PC-9 (cell line): ENCODE measurements at regions not wholly inside any gene's neighbourhood (a gene's known extent, or its start where the extent isn't known, plus 50 kb on each side); places are given as distances from the start of the nearest gene placed in this dataset.

Source experiments
- BruUV-seq: library from RNA; stranded (reverse); fragments of 400-500 nt; replicated peaks from 2 replicates; lab custom pipeline; 2021; lab: Mats Ljungman, UMichigan
- CTCF ChIA-PET: fragments of 300-600 bp; sonication (Branson Sonifier 250); formaldehyde crosslinking; loops from one replicate; lab custom pipeline; 2022; ENCODE audit warnings: antibody characterized with exemption; lab: Charles Lee
- POLR2A ChIA-PET: fragments of 300-600 bp; sonication (Branson Sonifier 250); formaldehyde crosslinking; loops from one replicate; lab custom pipeline; 2022; ENCODE audit warnings: antibody characterized with exemption; ENCODE audit not compliant: unreplicated experiment; lab: Charles Lee
- DNase-seq, 2 experiments: peaks; one replicate each; pipeline versions ENCODE4 v3.0.0 to v3.0.0-alpha.2; 2015 to 2022; ENCODE audit warnings: mixed read lengths in 1 of 2
- H2AFZ ChIP-seq: fragments of 200-600 bp; sonication (generic); 2 replicates; pipeline ENCODE4 v1.8.1; 2017; ENCODE audit warnings: antibody characterized with exemption
- H3F3A ChIP-seq: fragments of 200-600 bp; sonication (generic); 2 replicates; pipeline ENCODE4 v1.8.1; 2017; ENCODE audit warnings: antibody characterized with exemption, mild to moderate bottlenecking, low read depth; ENCODE audit not compliant: insufficient read depth
- H3K27ac ChIP-seq: fragments of 200-600 bp; sonication (generic); 2 replicates; pipeline ENCODE4 v1.6.1; 2016; ENCODE audit warnings: mixed run types
- H3K27me3 ChIP-seq: fragments of 200-600 bp; sonication (generic); 2 replicates; pipeline ENCODE4 v1.6.1; 2016; ENCODE audit warnings: low read depth, mixed run types; ENCODE audit not compliant: insufficient read depth
- H3K36me3 ChIP-seq: fragments of 200-600 bp; sonication (generic); 2 replicates; pipeline ENCODE4 v1.6.1; 2016; ENCODE audit warnings: low read depth, mixed run types
- H3K4me1 ChIP-seq: fragments of 200-600 bp; sonication (generic); replicated peaks from 2 replicates; pipeline ENCODE4 v1.6.1; 2016; ENCODE audit warnings: mixed run types; ENCODE audit not compliant: insufficient read depth
- H3K4me2 ChIP-seq: fragments of 200-600 bp; sonication (generic); 2 replicates; pipeline ENCODE4 v1.6.1; 2017; ENCODE audit warnings: mixed run types
- H3K4me3 ChIP-seq: fragments of 200-600 bp; sonication (generic); 2 replicates; pipeline ENCODE4 v1.6.1; 2016; ENCODE audit warnings: mixed run types
- H3K79me2 ChIP-seq: fragments of 200-600 bp; sonication (generic); 2 replicates; pipeline ENCODE4 v1.6.1; 2017; ENCODE audit warnings: low read depth, mixed run types
- H3K9me2 ChIP-seq: fragments of 200-600 bp; sonication (generic); 2 replicates; pipeline ENCODE4 v1.8.1; 2017; ENCODE audit warnings: mild to moderate bottlenecking; ENCODE audit not compliant: insufficient read depth
- H3K9me3 ChIP-seq: fragments of 200-600 bp; sonication (generic); 2 replicates; pipeline ENCODE4 v1.8.1; 2016; ENCODE audit warnings: low read depth; ENCODE audit not compliant: insufficient read depth
- H4K20me1 ChIP-seq: fragments of 200-600 bp; sonication (generic); 2 replicates; pipeline ENCODE4 v1.8.1; 2017; ENCODE audit not compliant: insufficient read depth
- EZH2 ChIP-seq: fragments of 200-600 bp; sonication (generic); IDR thresholded peaks from 2 replicates; pipeline ENCODE4 v1.8.0; 2017; ENCODE audit warnings: antibody characterized with exemption, low read depth
- intact Hi-C: fragments of 100-400 bp; cut with micrococcal nuclease; formaldehyde crosslinking; loops from one replicate; pipeline ENCODE4 v1.10.0; 2022; ENCODE audit not compliant: unreplicated experiment
- TF ChIP-seq, protein P1 (sequence below): fragments of 200-600 bp; sonication (generic); conservative IDR thresholded peaks from 2 replicates; pipeline ENCODE4 v1.6.1; 2017; ENCODE audit warnings: mixed run types, antibody characterized with exemption, mild to moderate bottlenecking, moderate library complexity

DNA sequence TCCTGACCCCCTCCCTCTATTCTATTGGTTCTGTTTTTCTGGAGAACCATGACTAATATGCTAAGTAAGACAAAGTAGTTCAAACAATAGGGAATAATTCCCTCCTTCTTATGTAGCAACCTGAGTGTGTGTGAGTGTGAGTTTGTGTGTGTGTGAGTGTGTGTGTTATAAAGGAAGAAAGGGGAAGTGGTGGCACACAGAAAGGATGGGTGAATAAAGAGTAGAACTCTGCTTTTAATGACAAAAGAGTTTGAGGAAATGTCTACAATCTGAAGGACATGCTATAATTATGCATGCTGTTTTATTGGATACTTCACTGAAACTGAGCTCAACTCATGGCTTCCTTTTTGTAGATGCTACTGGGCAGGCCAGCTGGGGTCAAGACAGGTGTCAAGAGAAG lies 489.5 kb downstream of the REEP3 start:
- POLR2A ChIA-PET = no interaction called here
- Histone ChIP-seq H3K36me3 (no peaks in the 10 kb centered on the region), H3K9me2 (no peaks in the 10 kb centered on the region), H3K9me3 (no peaks in the 10 kb centered on the region), H3K4me2 (no peak overlapping the region), H3K4me3 (no peak overlapping the region), H2AFZ (no peak overlapping the region), H4K20me1 (no peaks in the 10 kb centered on the region), H3K79me2 (no peaks in the 10 kb centered on the region), H3K27me3 (no peaks in the 10 kb centered on the region), H3K27ac (no peak overlapping the region), H3F3A (no peaks in the 10 kb centered on the region), H3K4me1 (no peaks in the 10 kb centered on the region)
- no peak for TF ChIP-seq EZH2
- TF ChIP-seq, protein P1, sequence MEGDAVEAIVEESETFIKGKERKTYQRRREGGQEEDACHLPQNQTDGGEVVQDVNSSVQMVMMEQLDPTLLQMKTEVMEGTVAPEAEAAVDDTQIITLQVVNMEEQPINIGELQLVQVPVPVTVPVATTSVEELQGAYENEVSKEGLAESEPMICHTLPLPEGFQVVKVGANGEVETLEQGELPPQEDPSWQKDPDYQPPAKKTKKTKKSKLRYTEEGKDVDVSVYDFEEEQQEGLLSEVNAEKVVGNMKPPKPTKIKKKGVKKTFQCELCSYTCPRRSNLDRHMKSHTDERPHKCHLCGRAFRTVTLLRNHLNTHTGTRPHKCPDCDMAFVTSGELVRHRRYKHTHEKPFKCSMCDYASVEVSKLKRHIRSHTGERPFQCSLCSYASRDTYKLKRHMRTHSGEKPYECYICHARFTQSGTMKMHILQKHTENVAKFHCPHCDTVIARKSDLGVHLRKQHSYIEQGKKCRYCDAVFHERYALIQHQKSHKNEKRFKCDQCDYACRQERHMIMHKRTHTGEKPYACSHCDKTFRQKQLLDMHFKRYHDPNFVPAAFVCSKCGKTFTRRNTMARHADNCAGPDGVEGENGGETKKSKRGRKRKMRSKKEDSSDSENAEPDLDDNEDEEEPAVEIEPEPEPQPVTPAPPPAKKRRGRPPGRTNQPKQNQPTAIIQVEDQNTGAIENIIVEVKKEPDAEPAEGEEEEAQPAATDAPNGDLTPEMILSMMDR = no peak
- intact Hi-C loops = no loop called here
- no peak for DNase-seq
- CTCF ChIA-PET = no interaction called here
- BruUV-seq = no TSS peak

DNA sequence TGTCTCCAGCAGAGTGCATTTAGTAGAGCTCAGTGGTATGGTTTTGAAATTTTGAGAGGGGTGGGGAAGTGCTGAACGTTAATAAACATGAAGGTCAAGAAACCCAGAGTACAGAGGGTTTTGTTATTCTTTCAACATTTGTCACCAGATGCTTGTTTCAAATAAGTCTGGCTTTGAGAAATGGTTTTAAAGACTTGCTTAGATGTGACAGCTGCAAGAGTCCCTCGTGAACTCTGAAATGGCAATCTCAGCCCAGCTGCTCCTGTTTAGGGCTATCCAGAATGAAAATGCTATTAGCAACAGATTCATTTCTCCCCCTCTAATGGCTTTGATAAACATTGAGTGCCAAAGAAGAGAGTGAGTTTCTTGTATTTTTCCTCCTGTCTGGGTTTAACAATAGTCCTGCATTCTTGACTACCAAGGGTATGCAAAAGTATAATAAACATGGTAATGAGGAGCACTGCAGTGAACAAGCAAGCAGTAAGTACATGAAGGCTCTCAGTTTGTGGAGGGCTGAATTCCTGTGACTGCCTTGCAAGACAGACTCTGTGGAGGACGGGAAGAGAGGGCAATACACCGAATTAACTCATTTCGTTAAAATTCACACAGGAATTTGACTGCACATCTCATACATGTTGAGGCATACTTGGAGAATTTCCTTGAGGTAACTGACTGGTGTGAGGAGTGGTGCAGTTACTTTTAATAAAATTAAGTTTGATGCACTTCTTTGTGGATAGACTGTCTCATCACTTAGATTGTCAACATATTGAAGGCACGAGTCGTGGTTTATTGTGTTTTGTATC lies 490.9 kb downstream of the REEP3 start:
- no TSS peak for BruUV-seq
- H3K36me3 ChIP-seq = no peaks in the 10 kb centered on the region
- no peaks in the 10 kb centered on the region for H3K9me2 ChIP-seq
- no peak for TF ChIP-seq EZH2
- TF ChIP-seq, protein P1 = no peak
- CTCF ChIA-PET = no interaction called here
- intact Hi-C loops = no loop called here
- H3K27me3 ChIP-seq = no peaks in the 10 kb centered on the region
- H3K9me3 ChIP-seq = no peaks in the 10 kb centered on the region
- H3K4me1 ChIP-seq = no peaks in the 10 kb centered on the region
- H3K79me2 ChIP-seq = no peaks in the 10 kb centered on the region
- H3K4me3 ChIP-seq = no peak overlapping the region
- DNase-seq = no peak
- no peak overlapping the region for H3K27ac ChIP-seq
- H3F3A ChIP-seq = no peaks in the 10 kb centered on the region
- POLR2A ChIA-PET = no interaction called here
- H4K20me1 ChIP-seq = no peaks in the 10 kb centered on the region
- no peak overlapping the region for H2AFZ ChIP-seq
- no peak overlapping the region for H3K4me2 ChIP-seq

DNA sequence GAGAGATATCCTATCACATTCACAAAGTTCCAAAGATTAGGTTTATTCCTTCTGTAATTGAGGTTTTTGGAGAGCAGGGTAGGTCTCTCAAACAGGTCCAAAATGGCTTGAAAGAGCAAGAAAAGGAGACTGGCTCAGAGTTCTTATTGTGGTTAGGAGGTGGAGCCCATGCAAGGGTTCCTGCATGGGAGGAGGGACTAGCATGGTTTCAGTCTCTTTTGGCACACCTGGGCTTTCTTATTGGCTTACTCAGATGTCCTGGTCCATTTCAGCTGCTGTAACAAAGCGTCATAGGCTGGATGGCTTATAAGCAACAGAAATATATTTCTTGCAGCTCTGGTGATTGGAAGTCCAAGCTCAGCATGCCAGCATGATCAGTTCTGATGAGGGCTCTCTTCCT lies 493.1 kb downstream of the REEP3 start:
- ChIA-PET POLR2A (no interaction called here), CTCF (no interaction called here)
- no peaks in the 10 kb centered on the region for H3K4me1 ChIP-seq
- DNase-seq = no peak
- no TSS peak for BruUV-seq
- H3K4me3 ChIP-seq = no peak overlapping the region
- H3K9me3 ChIP-seq = no peaks in the 10 kb centered on the region
- H3K4me2 ChIP-seq = no peak overlapping the region
- no peaks in the 10 kb centered on the region for H3K9me2 ChIP-seq
- H4K20me1 ChIP-seq = no peaks in the 10 kb centered on the region
- TF ChIP-seq, protein P1 = no peak
- TF ChIP-seq EZH2 = no peak
- H2AFZ ChIP-seq = no peak overlapping the region
- H3K79me2 ChIP-seq = no peaks in the 10 kb centered on the region
- no peaks in the 10 kb centered on the region for H3F3A ChIP-seq
- H3K27me3 ChIP-seq = no peaks in the 10 kb centered on the region
- H3K27ac ChIP-seq = no peak overlapping the region
- intact Hi-C loops = no loop called here
- no peaks in the 10 kb centered on the region for H3K36me3 ChIP-seq
